Occipital lobe (tissue), 1 donor: ENCODE measurements at regions not wholly inside any gene's neighbourhood (a gene's known extent, or its start where the extent isn't known, plus 50 kb on each side); places are given as distances from the start of the nearest gene placed in this dataset.

Experiments used
- DNase-seq: peaks from one replicate; lab custom pipeline; 2025; lab: John Stamatoyannopoulos, UW

GRCh38 chr22:47445716-47446290 lies 683.4 kb downstream of the TBC1D22A start:
- no peak for DNase-seq

GRCh38 chr22:47445212-47445611 lies 682.8 kb downstream of the TBC1D22A start:
- no peak for DNase-seq

- DNase-seq: no peak
These were observed 682.3 kb downstream of the TBC1D22A start for GRCh38 chr22:47444746-47445065.

GRCh38 chr22:47443836-47444745 lies 681.6 kb downstream of the TBC1D22A start:
- no peak for DNase-seq

GRCh38 chr22:47442821-47443220 lies 680.4 kb downstream of the TBC1D22A start:
- DNase-seq: no peak

- DNase-seq: no peak
These were observed 677.3 kb downstream of the TBC1D22A start for GRCh38 chr22:47439643-47440265.

GRCh38 chr22:47437636-47438035 lies 675.2 kb downstream of the TBC1D22A start:
- DNase-seq: no peak

- DNase-seq: no peak
These were observed 674.7 kb downstream of the TBC1D22A start for GRCh38 chr22:47437110-47437509.

- no peak for DNase-seq
These were observed 673.4 kb downstream of the TBC1D22A start for GRCh38 chr22:47435826-47436225.

GRCh38 chr22:47435204-47435487 lies 672.7 kb downstream of the TBC1D22A start:
- DNase-seq: peak; percentile 14

GRCh38 chr22:47434336-47435203 lies 672.1 kb downstream of the TBC1D22A start:
- DNase-seq: no peak

GRCh38 chr22:47433627-47434026 lies 671.2 kb downstream of the TBC1D22A start:
- no peak for DNase-seq

GRCh38 chr22:47432683-47433082 lies 670.2 kb downstream of the TBC1D22A start:
- DNase-seq: no peak

- no peak for DNase-seq
These were observed 661.7 kb downstream of the TBC1D22A start for GRCh38 chr22:47423861-47424820.

GRCh38 chr22:47423266-47423665 lies 660.8 kb downstream of the TBC1D22A start:
- no peak for DNase-seq

- DNase-seq: no peak
These were observed 660.3 kb downstream of the TBC1D22A start for GRCh38 chr22:47422736-47423135.

GRCh38 chr22:47421846-47422245 lies 659.4 kb downstream of the TBC1D22A start:
- DNase-seq: no peak

GRCh38 chr22:47420211-47420610 lies 657.8 kb downstream of the TBC1D22A start:
- DNase-seq: no peak

GRCh38 chr22:47419239-47419638 lies 656.8 kb downstream of the TBC1D22A start:
- no peak for DNase-seq

- no peak for DNase-seq
These were observed 655.2 kb downstream of the TBC1D22A start for GRCh38 chr22:47417699-47418098.

GRCh38 chr22:47411006-47411405 lies 648.6 kb downstream of the TBC1D22A start:
- no peak for DNase-seq
